K562 (cell line): ENCODE measurements at regions not wholly inside any gene's neighbourhood (a gene's known extent, or its start where the extent isn't known, plus 50 kb on each side); places are given as distances from the start of the nearest gene placed in this dataset.

Source experiments
- ATAC-seq: fragments of 200-7000 bp; cut with Tn5 transposase; 3 replicates; pipeline ENCODE4 v1.9.1; 2020; ENCODE audit warnings: moderate library complexity
- BruUV-seq: library from RNA; stranded (reverse); fragments of 400-500 nt; replicated peaks from 2 replicates; lab custom pipeline; 2021; lab: Mats Ljungman, UMichigan
- CTCF ChIA-PET: fragments of 300-600 bp; formaldehyde crosslinking; extraction: SDS; loops from one replicate; lab custom pipeline; 2021; ENCODE audit warnings: low intra/inter-chr PET ratio; lab: Yijun Ruan, JAX
- POLR2A ChIA-PET: fragments of 300-600, 350-650 bp; sonication (Branson Sonifier 250); formaldehyde crosslinking; extraction: SDS; loops from one replicate; lab custom pipeline; 2021; ENCODE audit warnings: antibody characterized with exemption, inconsistent platforms; lab: Yijun Ruan, JAX
- DNase-seq, 4 experiments: peaks; one replicate each; pipeline versions ENCODE4 v3.0.0 to v3.0.0-alpha.2; 2011 to 2018; ENCODE audit warnings: low spot score in 3 of 4, mixed read lengths in 3 of 4; ENCODE audit errors: extremely low read depth in 1 of 4
- FAIRE-seq: peaks from 2 replicates; lab custom pipeline; 2011; peaks lifted over from hg19 to GRCh38; lab: Jason Lieb, UNC
- H2AFZ ChIP-seq: 2 replicates; pipeline ENCODE4 v1.6.0; 2011; ENCODE audit warnings: low read depth, low read length, control low read depth, inconsistent platforms
- H3K27ac ChIP-seq: fragments of 200-600 bp; 3 replicates; pipeline ENCODE4 v1.8.0; 2011; ENCODE audit warnings: low read depth, mild to moderate bottlenecking, control low read depth, inconsistent platforms, low read length, moderate library complexity, mixed read lengths; ENCODE audit errors: extremely low read depth
- H3K27me3 ChIP-seq, 2 experiments: fragments of 300-600 bp in 1 of 2; 2 replicates in 1 of 2; 3 replicates in 1 of 2; pipeline versions ENCODE4 v1.6.0 to v1.8.0; 2011; ENCODE audit warnings: inconsistent platforms in 2 of 2, low read length in 2 of 2, mild to moderate bottlenecking in 1 of 2, mixed read lengths in 1 of 2, moderate library complexity in 1 of 2; ENCODE audit not compliant: control insufficient read depth in 2 of 2, insufficient read depth in 2 of 2
- H3K36me3 ChIP-seq: fragments of 300-600 bp; 3 replicates; pipeline ENCODE4 v1.8.0; 2011; ENCODE audit warnings: mild to moderate bottlenecking, low read length, inconsistent platforms; ENCODE audit not compliant: control insufficient read depth, insufficient read depth
- H3K4me1 ChIP-seq, 2 experiments: fragments of 200-600 bp in 1 of 2; replicated peaks in 1 of 2; 2 replicates in 1 of 2; 3 replicates in 1 of 2; pipeline versions ENCODE4 v1.5.1 to v1.8.0; 2011; ENCODE audit warnings: inconsistent platforms in 2 of 2, low read length in 2 of 2, mild to moderate bottlenecking in 1 of 2, mixed read lengths in 1 of 2, moderate library complexity in 1 of 2; ENCODE audit not compliant: control insufficient read depth in 2 of 2, insufficient read depth in 2 of 2
- H3K4me2 ChIP-seq: 2 replicates; pipeline ENCODE4 v1.6.1; 2011; ENCODE audit warnings: low read length, control low read depth, inconsistent platforms, mixed read lengths; ENCODE audit not compliant: insufficient read depth
- H3K4me3 ChIP-seq: fragments of 200-600 bp; sonication (generic), shearing (Covaris generic); 2 replicates; pipeline ENCODE4 v1.5.1; 2016; ENCODE audit warnings: control low read depth, inconsistent platforms
- H3K79me2 ChIP-seq: fragments of 200-600 bp; 3 replicates; pipeline ENCODE4 v1.8.0; 2011; ENCODE audit warnings: low read length, inconsistent platforms; ENCODE audit not compliant: control insufficient read depth, insufficient read depth
- H3K9ac ChIP-seq, 2 experiments: 2 replicates each; pipeline versions ENCODE4 v1.6.0 to v1.6.1; 2011; ENCODE audit warnings: low read depth in 2 of 2, low read length in 2 of 2, control low read depth in 1 of 2, inconsistent platforms in 1 of 2, mild to moderate bottlenecking in 1 of 2, mixed read lengths in 1 of 2; ENCODE audit not compliant: insufficient read depth in 1 of 2
- H3K9me1 ChIP-seq: one replicate; pipeline ENCODE4 v1.6.0; 2011; ENCODE audit warnings: inconsistent platforms, mild to moderate bottlenecking, low read length, moderate library complexity; ENCODE audit not compliant: control insufficient read depth, insufficient read depth
- H3K9me3 ChIP-seq: replicated peaks from 2 replicates; pipeline ENCODE4 v1.5.1; 2011; ENCODE audit warnings: low read depth, low read length, inconsistent platforms; ENCODE audit not compliant: control insufficient read depth, insufficient read depth
- H4K20me1 ChIP-seq: replicated peaks from 2 replicates; pipeline ENCODE4 v1.6.1; 2011; ENCODE audit warnings: low read length, inconsistent platforms, mixed read lengths; ENCODE audit not compliant: control insufficient read depth, insufficient read depth
- BRF1 ChIP-seq: IDR thresholded peaks from 3 replicates; pipeline ENCODE4 v1.6.1; 2011; ENCODE audit warnings: borderline replicate concordance, mild to moderate bottlenecking; ENCODE audit not compliant: insufficient read length; ENCODE audit errors: extremely low read depth
- BRF2 ChIP-seq: IDR thresholded peaks from 3 replicates; pipeline ENCODE4 v1.6.1; 2011; ENCODE audit warnings: borderline replicate concordance, mild to moderate bottlenecking; ENCODE audit not compliant: insufficient read length, insufficient read depth
- JUND ChIP-seq, 2 experiments: IDR thresholded peaks; 2 replicates in 1 of 2; 3 replicates in 1 of 2; pipeline ENCODE4 v1.6.1; 2011; ENCODE audit warnings: borderline replicate concordance in 2 of 2, low read depth in 2 of 2, low read length in 2 of 2, improper control_type of control experiment in 1 of 2, missing biosample characterization in 1 of 2, missing genetic modification characterization in 1 of 2, missing genetic modification reagents in 1 of 2
- KDM1A ChIP-seq, 2 experiments: fragments of 450-650 bp; IDR thresholded peaks; 2 replicates each; pipeline ENCODE4 v1.6.1; 2016; ENCODE audit warnings: mild to moderate bottlenecking in 2 of 2
- KDM2B ChIP-seq: fragments of 250-450 bp; sonication (Bioruptor Pico); IDR thresholded peaks from 2 replicates; pipeline ENCODE4 v1.8.0; 2021; ENCODE audit warnings: mild to moderate bottlenecking, moderate library complexity
- KLF6 ChIP-seq: fragments of 250-450 bp; sonication (Bioruptor Pico); IDR thresholded peaks from 2 replicates; pipeline ENCODE4 v1.4.0; 2020; ENCODE audit warnings: mild to moderate bottlenecking, moderate library complexity, borderline replicate concordance
- NKRF ChIP-seq: fragments of 450-650 bp; IDR thresholded peaks from 2 replicates; pipeline ENCODE4 v1.6.1; 2016; ENCODE audit warnings: borderline replicate concordance
- TAL1 ChIP-seq: fragments of 450-650 bp; IDR thresholded peaks from 2 replicates; pipeline ENCODE4 v1.6.1; 2016; ENCODE audit warnings: mild to moderate bottlenecking
- ZNF165 ChIP-seq: fragments of 250-450 bp; sonication (Bioruptor Pico); IDR thresholded peaks from 2 replicates; pipeline ENCODE4 v1.4.0; 2020; ENCODE audit warnings: borderline replicate concordance
- ZNF318 ChIP-seq, 2 experiments: fragments of 450-650 bp; IDR thresholded peaks; 2 replicates each; pipeline ENCODE4 v1.6.1; 2016; ENCODE audit warnings: mild to moderate bottlenecking in 2 of 2, borderline replicate concordance in 1 of 2, low read depth in 1 of 2, moderate library complexity in 1 of 2
- ZNF444 ChIP-seq: fragments of 250-450 bp; sonication (Bioruptor Pico); IDR thresholded peaks from 2 replicates; pipeline ENCODE4 v1.4.0; 2020; ENCODE audit warnings: mild to moderate bottlenecking, moderate library complexity
- in situ Hi-C: fragments of 300-500 bp; cut with MboI; formaldehyde crosslinking; loops from 4 replicates; pipeline ENCODE4 v1.15.0; 2018; ENCODE audit warnings: inconsistent platforms, mixed read lengths
- intact Hi-C: fragments of 100-400 bp; cut with micrococcal nuclease; formaldehyde crosslinking; loops from 2 replicates; pipeline ENCODE4 v1.14.2; 2022

- in situ Hi-C loops (no loop called here), intact Hi-C loops (no loop called here)
- BruUV-seq = no TSS peak
- H3K27ac ChIP-seq = no peak overlapping the region
- FAIRE-seq (no peak), DNase-seq (no peak), ATAC-seq (no peak)
- no peaks in the 10 kb centered on the region for H3K9me3 ChIP-seq
- H4K20me1 ChIP-seq = no peaks in the 10 kb centered on the region
- ChIA-PET POLR2A (no interaction called here), CTCF (no interaction called here)
- no peak overlapping the region for H2AFZ ChIP-seq
- H3K4me3 ChIP-seq = no peak overlapping the region
- no peaks in the 10 kb centered on the region for H3K79me2 ChIP-seq
- no peaks in the 10 kb centered on the region for H3K4me1 ChIP-seq
- no peaks in the 10 kb centered on the region for H3K27me3 ChIP-seq
- H3K36me3 ChIP-seq = no peaks in the 10 kb centered on the region
- no peak overlapping the region for H3K9ac ChIP-seq
- no peaks in the 10 kb centered on the region for H3K9me1 ChIP-seq
- no peak overlapping the region for H3K4me2 ChIP-seq
- TF ChIP-seq ZNF444 (CRISPR knock-in tag) = no peak
- no peak for TF ChIP-seq KDM1A (IDR thresholded peaks at IDR 0.05)
- no peak for TF ChIP-seq TAL1
- no peak for TF ChIP-seq ZNF318 (IDR thresholded peaks at IDR 0.05; ENCODE audit: borderline replicate concordance in 1 of 2, low read depth in 1 of 2)
- no peak for TF ChIP-seq ZNF165 (CRISPR knock-in tag)
- TF ChIP-seq BRF1 = no peak
- no peak for TF ChIP-seq KLF6 (CRISPR knock-in tag)
- TF ChIP-seq JUND (IDR thresholded peaks at IDR 0.05; ENCODE audit: borderline replicate concordance, low read depth, low read length) = no peak
- no peak for TF ChIP-seq JUND (tag; IDR thresholded peaks at IDR 0.05; ENCODE audit: borderline replicate concordance, low read depth, low read length)
- TF ChIP-seq KDM2B (CRISPR knock-in tag) = no peak
- no peak for TF ChIP-seq NKRF
- TF ChIP-seq BRF2 = no peak
Observed at GRCh38 chr4:157897855-157898370, 274.9 kb downstream of the GASK1B start.
